RPMI8226 (cell line): ENCODE measurements at regions not wholly inside any gene's neighbourhood (a gene's known extent, or its start where the extent isn't known, plus 50 kb on each side); places are given as distances from the start of the nearest gene placed in this dataset.

ENCODE experiments used
- DNase-seq: peaks from one replicate; pipeline ENCODE4 v3.0.0-alpha.2; 2015

DNA sequence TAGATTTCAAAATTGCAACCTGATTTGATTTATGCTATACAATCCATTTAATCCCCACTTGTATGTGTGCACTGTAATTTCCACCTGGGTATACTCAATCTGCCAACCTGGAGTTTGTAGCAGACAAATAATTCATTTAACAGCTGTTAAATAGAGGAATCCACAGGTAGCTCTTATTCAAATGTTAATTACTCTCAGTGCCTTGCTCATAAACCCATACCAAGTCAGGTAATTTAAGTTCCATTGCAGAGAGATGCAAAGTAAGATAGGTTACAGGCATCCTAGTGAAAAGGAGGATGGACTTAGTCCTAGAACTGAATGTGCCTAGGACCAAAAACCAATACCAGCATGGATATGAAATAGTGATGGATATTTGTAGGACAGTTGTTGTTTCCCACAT, 674.2 kb downstream of the TBL1XR1 start:
- DNase-seq = no peak

GRCh38 chr3:176522436-176522835, 674.8 kb downstream of the TBL1XR1 start:
- no peak for DNase-seq

DNA sequence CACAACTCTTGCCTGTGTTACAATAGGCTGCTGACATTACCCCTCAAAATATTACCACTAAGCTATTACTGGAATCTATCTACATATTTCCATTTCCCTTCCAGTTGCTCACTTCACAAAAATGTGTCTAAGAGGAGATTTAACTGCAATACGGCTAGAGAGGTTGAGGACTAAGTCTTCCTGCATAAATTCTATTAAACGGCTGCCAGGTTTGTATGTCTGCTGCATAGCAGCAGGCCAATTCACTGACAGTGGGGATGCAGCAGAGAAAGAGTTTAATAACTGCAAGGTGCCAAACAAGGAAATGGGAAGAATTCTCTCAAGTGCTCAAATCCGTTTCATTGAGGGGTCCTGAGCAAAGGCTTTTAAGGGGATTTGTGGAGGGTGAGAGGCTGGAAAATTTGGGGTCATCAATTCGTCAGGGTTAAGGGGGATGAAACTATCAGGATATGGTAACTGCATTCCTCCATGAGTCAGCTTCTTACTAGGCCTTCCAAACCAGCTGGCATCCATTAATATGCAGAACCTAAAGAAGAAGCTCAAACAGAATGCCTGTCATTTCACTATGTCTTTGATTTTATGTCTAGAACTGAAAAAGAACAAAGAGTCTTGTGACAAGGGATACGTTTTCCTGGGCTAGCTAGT, 675.6 kb downstream of the TBL1XR1 start:
- DNase-seq = no peak

- peak; percentile 66 for DNase-seq
These were observed 683.0 kb downstream of the TBL1XR1 start for GRCh38 chr3:176514297-176514696.

- peak; percentile 15 for DNase-seq
These were observed 683.7 kb downstream of the TBL1XR1 start for GRCh38 chr3:176513604-176514003.

GRCh38 chr3:176512037-176512436, 685.2 kb downstream of the TBL1XR1 start:
- DNase-seq = no peak

DNA sequence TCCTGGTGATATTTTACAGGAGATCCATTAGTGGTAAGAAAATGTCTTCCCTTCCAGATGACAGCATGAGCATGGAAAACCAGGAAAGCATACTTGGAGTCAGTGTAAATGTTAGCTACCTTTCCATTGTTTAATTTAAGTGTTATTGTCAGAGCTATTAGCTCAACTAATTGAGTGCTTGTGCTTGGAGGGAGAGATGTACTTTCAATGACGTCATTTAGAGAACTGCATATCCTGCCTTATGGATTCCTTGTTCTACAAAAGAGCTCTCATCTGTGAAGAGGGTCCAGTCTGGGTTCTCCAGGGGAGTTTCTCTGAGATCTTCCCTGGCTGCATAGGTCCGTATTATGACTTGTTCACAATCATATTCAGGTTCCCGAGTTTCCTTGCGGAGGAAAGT, 687.2 kb downstream of the TBL1XR1 start:
- no peak for DNase-seq

GRCh38 chr3:176505878-176506621, 691.2 kb downstream of the TBL1XR1 start:
- DNase-seq = peak; percentile 31

DNA sequence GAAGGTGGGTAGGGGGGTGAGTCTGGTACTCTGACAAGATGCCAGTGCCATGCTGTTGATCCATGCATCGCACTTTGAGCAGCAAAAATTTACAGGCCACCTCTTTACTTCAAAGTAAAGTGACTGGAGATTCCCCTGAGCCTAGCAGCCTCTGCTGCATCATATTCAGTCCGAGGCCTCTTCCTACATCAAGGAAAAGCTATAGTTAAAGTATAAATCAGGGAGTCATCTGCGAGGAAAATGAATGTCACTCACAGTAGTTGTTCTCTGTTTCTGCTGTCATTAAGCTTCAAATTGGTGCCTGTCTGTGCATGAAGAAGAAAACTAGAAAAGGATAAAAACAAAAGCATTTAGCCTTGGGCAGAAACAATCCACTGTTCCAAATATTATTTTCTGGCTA, 706.2 kb downstream of the TBL1XR1 start:
- no peak for DNase-seq

DNA sequence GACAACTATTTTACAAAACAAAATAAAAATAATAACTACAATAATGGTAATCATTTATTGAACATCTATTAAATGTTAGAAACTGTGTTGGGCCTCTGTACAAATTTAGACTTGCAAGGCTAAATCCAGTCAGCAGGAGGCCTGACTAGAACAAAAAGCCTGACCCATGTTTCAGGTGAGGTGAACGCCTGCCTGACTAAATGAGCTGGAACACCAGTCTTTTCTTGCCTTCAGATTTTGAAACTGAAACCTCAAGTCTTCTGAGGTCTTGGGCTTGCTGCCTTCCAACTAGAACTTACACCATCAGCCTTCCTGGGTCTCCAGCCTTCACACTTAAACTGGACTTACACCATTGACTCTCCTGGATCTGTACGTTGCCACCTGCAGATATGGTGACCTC, 706.9 kb downstream of the TBL1XR1 start:
- DNase-seq = peak; percentile 8

- no peak for DNase-seq
These were observed 718.0 kb downstream of the TBL1XR1 start for GRCh38 chr3:176479248-176479647.

- no peak for DNase-seq
These were observed 727.5 kb downstream of the TBL1XR1 start for GRCh38 chr3:176469694-176470205.

DNA sequence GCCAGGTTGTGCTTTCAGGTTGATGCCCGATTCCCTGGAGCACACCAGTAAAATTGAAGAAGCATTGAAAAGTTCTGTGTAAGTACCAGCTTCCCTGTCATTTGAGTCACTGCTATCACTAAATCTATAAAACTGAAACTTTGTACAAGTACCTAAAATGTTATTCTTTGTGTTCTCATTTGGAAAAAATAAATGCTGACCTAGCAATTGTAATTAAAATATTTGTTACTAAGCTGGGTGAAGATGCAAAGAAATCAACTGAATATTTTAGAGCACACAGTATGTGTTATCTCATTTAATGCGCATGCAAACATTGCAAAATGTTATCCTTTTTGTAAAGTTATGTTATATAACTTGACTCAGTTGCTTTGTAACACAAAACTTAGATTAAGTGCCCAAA, 733.7 kb downstream of the TBL1XR1 start:
- no peak for DNase-seq

- DNase-seq = no peak
These were observed 749.9 kb downstream of the TBL1XR1 start for GRCh38 chr3:176447369-176447768.

DNA sequence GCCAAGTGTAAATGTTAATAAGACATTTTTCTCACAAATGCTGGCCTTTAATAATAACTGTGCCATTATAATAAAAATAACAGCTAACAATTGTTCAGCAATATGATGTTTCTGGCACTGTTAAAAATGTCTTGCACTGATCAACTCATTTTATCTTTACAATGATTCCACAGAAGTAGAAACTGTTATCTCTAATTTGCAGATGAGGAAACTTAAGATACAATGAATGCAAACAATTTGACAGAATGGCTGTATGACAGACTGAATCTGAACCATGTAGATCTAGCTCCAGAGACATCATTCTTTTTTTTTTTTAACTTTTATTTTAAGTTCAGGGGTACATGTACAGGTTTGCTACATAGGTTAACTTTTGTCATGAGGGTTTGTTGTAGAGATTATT, 755.0 kb downstream of the TBL1XR1 start:
- no peak for DNase-seq

GRCh38 chr3:176439729-176440128, 757.6 kb downstream of the TBL1XR1 start:
- DNase-seq = no peak

DNA sequence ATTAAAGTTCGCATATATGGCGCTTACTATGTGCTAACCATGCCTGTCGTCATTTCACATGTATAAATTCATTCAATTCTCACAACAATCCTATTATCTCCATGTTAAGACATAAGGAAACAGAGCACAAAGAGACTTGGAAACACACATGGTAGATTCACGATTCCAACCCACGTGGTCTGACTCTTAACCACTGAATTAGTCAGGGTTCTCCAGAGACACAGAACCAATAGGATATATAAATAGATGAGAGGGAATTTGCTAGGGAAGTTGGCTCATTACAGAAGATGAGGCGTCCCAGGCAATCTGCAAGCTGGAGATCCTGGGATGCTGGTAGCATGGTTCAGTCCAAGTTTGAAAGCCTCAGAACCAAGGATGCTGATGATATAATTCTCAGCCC, 765.3 kb downstream of the TBL1XR1 start:
- DNase-seq = no peak

GRCh38 chr3:176431038-176431418, 766.3 kb downstream of the TBL1XR1 start:
- no peak for DNase-seq

DNA sequence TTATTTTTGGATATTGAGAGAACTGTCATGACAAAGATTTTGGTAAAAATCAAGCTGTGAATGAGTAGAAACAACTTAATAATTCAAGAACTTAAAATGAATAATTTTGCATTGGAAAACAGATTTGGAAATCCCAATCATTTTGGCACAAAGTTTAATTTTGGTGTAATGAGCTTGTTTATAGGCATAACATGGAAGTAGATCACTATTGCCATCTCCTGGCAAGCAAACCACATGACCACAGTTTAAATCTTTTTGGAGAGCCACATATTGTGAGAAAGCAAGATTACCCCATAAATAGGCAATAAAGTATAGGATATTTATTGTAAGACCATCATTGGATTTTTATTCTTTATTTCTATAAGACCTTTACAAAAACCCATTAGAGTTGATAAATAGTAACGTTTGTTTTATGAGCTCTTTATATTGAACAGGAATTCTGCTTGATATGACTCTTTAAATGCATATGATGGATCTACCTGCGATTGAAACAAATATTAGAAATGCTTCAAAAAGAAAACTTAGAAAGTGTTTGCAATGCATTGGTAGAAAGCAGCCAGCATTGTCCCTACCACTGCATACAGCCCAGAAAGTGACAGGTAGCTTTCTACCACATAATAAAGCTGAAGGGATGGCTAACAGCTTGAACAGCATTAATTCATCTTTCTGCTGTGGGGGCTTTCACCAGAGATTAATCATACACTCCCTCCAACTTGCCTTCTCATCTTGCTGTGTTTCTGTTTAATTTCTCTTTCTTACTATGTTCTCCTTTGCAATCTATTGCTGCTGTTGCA, 766.8 kb downstream of the TBL1XR1 start:
- DNase-seq = peak; percentile 45

DNA sequence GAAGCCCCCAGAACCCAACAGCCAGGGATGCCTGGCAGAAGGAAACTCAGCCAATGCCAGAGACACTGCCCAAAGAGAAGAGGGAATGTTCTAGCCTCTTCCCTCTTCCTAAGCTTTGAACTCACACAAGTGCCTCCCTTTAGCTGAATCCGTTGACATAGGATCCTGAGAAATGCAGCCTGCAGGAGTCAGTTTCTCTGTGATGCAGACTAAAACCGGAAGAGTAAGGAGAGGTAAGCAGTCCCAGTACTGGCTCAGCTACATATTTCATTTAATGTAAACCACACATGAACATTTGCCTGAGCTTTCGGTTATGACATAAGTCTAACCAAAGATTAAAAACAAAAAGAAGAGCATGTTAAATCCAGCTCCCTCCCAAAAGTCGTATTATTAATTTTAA, 768.7 kb downstream of the TBL1XR1 start:
- no peak for DNase-seq

DNA sequence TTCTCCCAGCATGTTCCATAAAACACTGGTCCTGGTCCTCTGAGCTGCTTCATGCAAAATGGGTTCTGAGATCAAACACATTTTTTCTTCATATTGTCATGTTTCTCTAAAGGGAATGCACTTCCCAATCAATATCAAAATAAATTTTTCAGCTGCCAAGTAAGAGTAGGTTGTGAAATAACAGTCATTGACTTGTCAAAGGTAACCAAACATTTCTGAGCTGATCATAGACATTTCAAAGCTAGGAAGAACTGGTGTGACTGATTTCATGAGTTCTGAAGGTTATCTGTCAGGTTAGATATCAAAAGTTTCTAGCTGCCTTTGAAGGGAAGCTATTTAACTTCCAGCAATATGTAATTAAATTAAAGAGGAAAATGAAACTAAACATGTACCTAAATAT, 770.9 kb downstream of the TBL1XR1 start:
- no peak for DNase-seq

DNA sequence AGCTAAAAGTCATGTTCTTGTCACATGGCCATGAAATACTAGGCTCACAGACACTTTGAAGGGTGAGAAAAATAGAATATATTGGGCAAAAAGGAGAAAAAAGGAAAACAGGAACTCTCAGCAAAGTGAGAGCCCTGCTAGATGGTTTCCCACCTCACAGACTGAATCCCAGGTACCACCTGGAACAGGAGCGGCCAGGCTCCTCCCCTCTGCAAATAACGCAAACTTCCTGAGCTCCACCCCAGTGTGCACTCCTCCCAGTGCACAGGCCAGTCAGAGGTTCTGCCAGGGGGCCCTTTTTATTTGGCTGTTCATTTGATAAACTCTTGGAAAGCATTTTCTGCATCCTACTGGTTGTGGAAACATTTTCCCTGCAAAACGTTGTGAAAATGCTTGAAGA, 780.4 kb downstream of the TBL1XR1 start:
- no peak for DNase-seq

GRCh38 chr3:176415661-176416295, 781.5 kb downstream of the TBL1XR1 start:
- DNase-seq = no peak
